ENCODE measurements at regions not wholly inside any gene's neighbourhood (a gene's known extent, or its start where the extent isn't known, plus 50 kb on each side); places are given as distances from the start of the nearest gene placed in this dataset.

DNA sequence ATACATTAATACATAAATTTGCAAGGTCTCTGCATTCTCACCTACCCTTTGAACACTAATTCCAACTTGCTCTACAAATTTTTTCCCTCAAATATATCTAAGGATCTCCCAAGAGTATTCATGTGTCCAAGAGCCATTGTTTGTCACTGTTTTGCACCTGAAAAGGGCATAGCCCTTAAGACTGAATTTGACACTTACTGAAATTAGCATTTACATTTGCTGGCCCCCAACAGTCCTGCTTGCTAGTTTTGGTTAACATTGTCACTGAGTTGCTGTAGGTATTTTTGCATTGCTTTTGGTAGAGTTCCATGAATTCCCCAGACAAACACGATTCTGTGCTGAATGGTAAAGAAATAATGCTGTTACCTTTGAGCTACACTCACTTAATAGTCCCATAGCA, 57.3 kb downstream of the KCNA4 start:
- no peaks in the 10 kb centered on the region for H3K9me3 Mint-ChIP-seq (ENCODE audit: low read depth)
- DNase-seq (no peak), ATAC-seq (no peak)
- CTCF ChIA-PET, result no interaction called here
- no peak overlapping the region for H3K4me3 Mint-ChIP-seq
- intact Hi-C loops (cut with DNase I, micrococcal nuclease), result no loop called here
- POLR2A ChIA-PET, result no interaction called here
- H3K4me1 Mint-ChIP-seq, result no peaks in the 10 kb centered on the region
- no peaks in the 10 kb centered on the region for H3K36me3 Mint-ChIP-seq (ENCODE audit: low read depth)
- H3K27me3 Mint-ChIP-seq, result no peaks in the 10 kb centered on the region
- no peak overlapping the region for H3K27ac Mint-ChIP-seq

DNA sequence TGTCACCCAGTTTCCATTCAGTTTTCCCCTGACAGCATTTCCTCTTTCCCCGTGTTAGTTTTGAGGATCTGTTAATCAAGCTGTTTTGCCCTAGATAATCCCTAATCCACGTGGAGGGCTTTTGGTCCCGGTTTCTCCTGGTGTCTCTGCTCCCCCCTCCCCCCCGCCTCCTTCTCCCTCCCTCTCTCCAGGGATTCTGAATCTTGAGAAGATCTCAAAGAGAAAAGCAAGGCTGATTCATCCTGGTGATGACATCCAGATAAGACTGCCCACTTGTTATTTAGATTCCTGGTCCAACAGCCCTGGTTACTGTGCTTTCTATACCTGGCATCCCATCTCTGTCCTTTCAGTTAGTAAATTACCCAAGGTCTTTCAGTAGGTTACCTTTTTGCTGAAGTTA, 59.4 kb downstream of the KCNA4 start:
- Mint-ChIP-seq H3K4me3 (no peak overlapping the region), H3K27ac (no peak overlapping the region), H3K27me3 (no peaks in the 10 kb centered on the region), H3K36me3 (ENCODE audit: low read depth) (no peaks in the 10 kb centered on the region), H3K9me3 (ENCODE audit: low read depth) (peaks cover 8% of the 10 kb centered on the region), H3K4me1 (no peaks in the 10 kb centered on the region)
- ChIA-PET POLR2A (no interaction called here), CTCF (no interaction called here)
- intact Hi-C loops (cut with DNase I, micrococcal nuclease), result no loop called here
- ATAC-seq, result no peak
- DNase-seq, result no peak

DNA sequence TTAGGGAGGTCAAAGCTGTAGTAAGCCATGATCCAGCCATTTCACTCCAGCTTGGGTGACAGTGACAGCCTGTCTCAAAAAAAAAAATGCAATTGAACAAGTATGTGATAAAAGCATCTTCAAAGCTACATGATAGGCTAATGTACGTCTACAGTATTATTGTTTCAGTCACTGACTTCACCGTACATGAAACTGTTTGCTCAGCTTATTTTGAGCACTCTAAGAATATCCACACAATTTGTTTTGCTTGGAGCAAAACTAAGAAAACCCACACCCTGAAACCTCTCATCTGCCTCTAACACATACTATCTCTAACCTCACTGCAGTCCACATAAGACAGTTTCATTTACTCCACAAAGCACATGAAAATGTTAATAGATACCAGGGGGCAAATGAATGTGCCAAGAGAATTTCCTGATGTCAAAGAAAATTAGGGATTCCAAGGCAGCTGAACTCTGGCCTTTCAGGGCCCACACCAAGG, 60.7 kb downstream of the KCNA4 start:
- H3K9me3 Mint-ChIP-seq (ENCODE audit: low read depth), result peaks cover 8% of the 10 kb centered on the region
- H3K27me3 Mint-ChIP-seq, result no peaks in the 10 kb centered on the region
- no peaks in the 10 kb centered on the region for H3K4me1 Mint-ChIP-seq
- ChIA-PET POLR2A (no interaction called here), CTCF (no interaction called here)
- intact Hi-C loops (cut with DNase I, micrococcal nuclease), result no loop called here
- DNase-seq, result no peak
- no peak overlapping the region for H3K27ac Mint-ChIP-seq
- ATAC-seq, result no peak
- no peak overlapping the region for H3K4me3 Mint-ChIP-seq
- H3K36me3 Mint-ChIP-seq (ENCODE audit: low read depth), result no peaks in the 10 kb centered on the region

DNA sequence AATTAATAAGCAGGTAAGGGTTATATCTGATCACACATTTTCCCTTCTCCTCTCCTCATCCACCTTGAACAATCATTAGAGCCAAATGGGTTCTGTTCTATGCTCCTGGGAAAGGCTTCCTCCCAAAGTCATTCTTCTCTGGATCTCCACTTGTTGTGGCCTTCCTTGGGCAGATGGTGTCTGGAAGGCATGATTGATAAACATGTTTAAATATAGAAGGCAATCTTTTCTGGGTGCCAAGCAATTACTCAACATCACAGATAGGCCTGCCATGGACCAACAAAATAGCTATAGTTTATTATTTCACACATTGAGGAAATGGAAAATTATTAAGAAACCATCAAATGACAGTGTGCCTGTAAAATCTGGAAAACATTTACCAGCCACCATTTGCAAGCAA, 73.5 kb downstream of the KCNA4 start:
- no peaks in the 10 kb centered on the region for H3K36me3 Mint-ChIP-seq (ENCODE audit: low read depth)
- no peak overlapping the region for H3K4me3 Mint-ChIP-seq
- H3K4me1 Mint-ChIP-seq, result no peaks in the 10 kb centered on the region
- DNase-seq (no peak), ATAC-seq (no peak)
- ChIA-PET CTCF (no interaction called here), POLR2A (no interaction called here)
- no peak overlapping the region for H3K27ac Mint-ChIP-seq
- H3K9me3 Mint-ChIP-seq (ENCODE audit: low read depth), result peaks cover 5% of the 10 kb centered on the region
- no peaks in the 10 kb centered on the region for H3K27me3 Mint-ChIP-seq
- intact Hi-C loops (cut with DNase I, micrococcal nuclease), result no loop called here

DNA sequence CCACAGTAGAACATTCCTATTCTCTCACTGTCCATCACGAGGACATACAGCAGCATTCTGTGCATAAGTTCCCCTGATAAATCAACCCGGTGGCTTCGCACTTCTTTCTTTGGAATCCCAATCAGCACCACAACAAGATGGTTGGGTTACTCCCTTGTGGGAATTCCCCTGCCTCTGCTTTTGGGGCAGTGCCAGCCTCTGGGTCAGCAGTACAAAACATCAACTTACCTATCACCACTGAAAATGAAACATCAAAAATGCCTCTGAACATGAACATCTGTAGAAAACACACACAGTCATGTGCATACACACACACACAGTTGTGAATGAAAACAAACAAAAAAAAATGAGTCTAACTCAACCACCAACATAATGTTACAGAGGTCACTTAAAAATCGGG, 79.3 kb downstream of the KCNA4 start:
- Mint-ChIP-seq H3K27ac (no peak overlapping the region), H3K9me3 (ENCODE audit: low read depth) (peaks cover 4% of the 10 kb centered on the region), H3K4me1 (no peaks in the 10 kb centered on the region), H3K4me3 (no peak overlapping the region), H3K27me3 (no peaks in the 10 kb centered on the region), H3K36me3 (ENCODE audit: low read depth) (no peaks in the 10 kb centered on the region)
- DNase-seq (no peak), ATAC-seq (no peak)
- ChIA-PET POLR2A (no interaction called here), CTCF (no interaction called here)
- intact Hi-C loops (cut with DNase I, micrococcal nuclease), result no loop called here

DNA sequence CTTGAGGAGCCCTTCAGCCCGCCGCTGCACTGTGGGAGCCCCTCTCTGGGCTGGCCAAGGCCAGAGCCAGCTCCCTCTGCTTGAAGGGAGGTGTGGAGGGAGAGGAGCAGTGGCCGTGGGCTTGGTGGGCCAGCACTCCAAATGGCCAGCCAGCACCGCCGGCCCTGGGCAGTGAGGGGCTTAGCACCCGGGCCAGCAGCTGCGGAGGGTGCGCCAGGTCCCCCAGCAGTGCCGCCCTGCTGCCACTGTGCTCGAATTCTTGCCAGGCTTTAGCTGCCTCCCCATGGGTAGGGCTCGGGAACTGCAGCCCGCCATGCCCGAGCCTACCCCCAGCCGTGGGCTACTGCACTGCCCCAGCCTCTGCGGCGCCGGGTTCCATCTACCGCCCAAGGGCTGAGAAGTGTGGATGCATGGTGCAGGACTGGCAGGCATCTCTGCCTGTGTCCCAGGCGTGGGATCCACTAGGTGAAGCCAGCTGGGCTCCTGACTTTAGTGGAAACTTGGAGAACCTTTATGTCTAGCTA, 82.7 kb downstream of the KCNA4 start:
- Mint-ChIP-seq H3K4me3 (no peak overlapping the region), H3K27me3 (no peaks in the 10 kb centered on the region), H3K27ac (no peak overlapping the region), H3K9me3 (ENCODE audit: low read depth) (peaks cover 7% of the 10 kb centered on the region), H3K4me1 (no peaks in the 10 kb centered on the region), H3K36me3 (ENCODE audit: low read depth) (no peaks in the 10 kb centered on the region)
- intact Hi-C loops (cut with DNase I, micrococcal nuclease), result no loop called here
- ChIA-PET POLR2A (no interaction called here), CTCF (no interaction called here)
- ATAC-seq, result no peak
- no peak for DNase-seq

DNA sequence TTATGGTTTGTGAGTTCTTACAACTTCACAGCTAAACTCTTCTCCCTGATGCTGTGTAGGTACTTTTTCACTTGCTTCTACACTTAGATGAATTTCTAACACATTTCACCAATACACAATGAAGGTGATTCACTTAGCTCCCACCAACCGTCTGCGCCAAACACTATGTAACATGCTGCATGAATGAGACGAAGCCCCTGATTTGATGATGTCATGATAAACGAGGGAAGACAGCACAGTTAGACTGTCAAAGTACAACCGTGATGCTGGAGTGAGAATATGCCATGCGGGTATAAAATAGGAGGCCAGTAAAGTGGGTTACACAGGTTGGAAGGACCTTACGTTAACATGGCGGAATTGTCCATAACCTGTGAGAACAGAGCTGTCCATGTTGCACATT, 100.8 kb downstream of the KCNA4 start:
- DNase-seq (no peak), ATAC-seq (no peak)
- ChIA-PET CTCF (no interaction called here), POLR2A (no interaction called here)
- H3K4me3 Mint-ChIP-seq, result no peak overlapping the region
- H3K27me3 Mint-ChIP-seq, result no peaks in the 10 kb centered on the region
- H3K4me1 Mint-ChIP-seq, result no peaks in the 10 kb centered on the region
- intact Hi-C loops (cut with DNase I, micrococcal nuclease), result no loop called here
- no peaks in the 10 kb centered on the region for H3K36me3 Mint-ChIP-seq (ENCODE audit: low read depth)
- no peaks in the 10 kb centered on the region for H3K9me3 Mint-ChIP-seq (ENCODE audit: low read depth)
- H3K27ac Mint-ChIP-seq, result no peak overlapping the region

DNA sequence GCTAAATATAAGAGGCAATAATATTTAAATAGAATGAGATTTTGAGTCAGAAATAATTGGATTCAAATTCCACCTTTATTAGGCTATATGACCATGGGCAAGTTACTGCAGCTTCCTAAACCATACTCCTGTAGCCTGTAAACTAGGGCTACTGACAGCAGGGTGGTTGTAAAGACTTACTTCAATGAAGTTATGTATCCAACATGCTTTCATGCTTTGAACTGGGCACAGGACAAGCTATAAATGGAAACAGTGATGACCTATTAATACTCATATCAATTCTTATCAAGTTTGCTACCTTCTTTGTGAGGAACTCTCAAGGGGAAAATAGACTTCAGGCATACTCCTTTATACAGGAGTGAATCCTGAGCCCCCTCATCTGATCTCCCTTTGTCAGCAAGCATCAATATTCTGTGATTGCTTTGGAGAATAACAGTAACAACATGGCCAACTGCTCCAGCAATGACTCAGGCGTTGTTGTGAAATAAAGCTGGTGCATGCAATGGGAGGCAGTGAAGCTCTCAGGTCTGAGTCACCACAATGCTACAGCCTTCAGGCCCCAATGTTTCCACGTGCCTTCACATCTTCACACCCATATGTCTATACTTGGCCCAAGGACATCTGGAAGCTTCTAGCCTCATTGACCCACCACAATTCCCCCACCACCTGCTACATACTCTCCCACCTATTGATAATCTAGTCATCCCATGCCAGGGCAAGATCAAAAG, 102.5 kb downstream of the KCNA4 start:
- Mint-ChIP-seq H3K9me3 (ENCODE audit: low read depth) (no peaks in the 10 kb centered on the region), H3K36me3 (ENCODE audit: low read depth) (no peaks in the 10 kb centered on the region), H3K27ac (no peak overlapping the region), H3K4me1 (no peaks in the 10 kb centered on the region), H3K4me3 (no peak overlapping the region), H3K27me3 (no peaks in the 10 kb centered on the region)
- ATAC-seq (no peak), DNase-seq (no peak)
- intact Hi-C loops (cut with DNase I, micrococcal nuclease), result no loop called here
- CTCF ChIA-PET, result no interaction called here
- POLR2A ChIA-PET, result no interaction called here

DNA sequence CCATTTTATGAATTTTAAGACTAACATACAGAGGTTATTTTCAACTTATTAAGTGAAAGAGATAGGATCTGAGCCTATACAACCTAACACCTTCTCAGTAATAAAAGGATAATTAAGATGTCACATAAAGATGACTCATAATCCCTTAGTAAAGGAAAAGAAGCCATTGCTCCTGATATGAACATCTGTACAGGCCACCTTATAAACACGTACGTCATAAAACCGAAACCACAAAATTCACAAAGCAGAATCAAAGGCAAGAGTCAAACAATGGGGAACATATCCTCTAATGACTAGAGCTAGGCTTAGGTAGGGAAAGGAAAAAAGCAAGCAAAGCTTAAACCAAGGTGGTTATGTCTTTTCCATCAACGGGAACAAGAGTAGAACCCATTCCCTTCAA, 103.5 kb downstream of the KCNA4 start:
- no peak for DNase-seq
- ChIA-PET POLR2A (no interaction called here), CTCF (no interaction called here)
- Mint-ChIP-seq H3K4me3 (no peak overlapping the region), H3K9me3 (ENCODE audit: low read depth) (no peaks in the 10 kb centered on the region), H3K27me3 (no peaks in the 10 kb centered on the region), H3K36me3 (ENCODE audit: low read depth) (no peaks in the 10 kb centered on the region), H3K27ac (no peak overlapping the region), H3K4me1 (no peaks in the 10 kb centered on the region)
- no peak for ATAC-seq
- intact Hi-C loops (cut with DNase I, micrococcal nuclease), result no loop called here

DNA sequence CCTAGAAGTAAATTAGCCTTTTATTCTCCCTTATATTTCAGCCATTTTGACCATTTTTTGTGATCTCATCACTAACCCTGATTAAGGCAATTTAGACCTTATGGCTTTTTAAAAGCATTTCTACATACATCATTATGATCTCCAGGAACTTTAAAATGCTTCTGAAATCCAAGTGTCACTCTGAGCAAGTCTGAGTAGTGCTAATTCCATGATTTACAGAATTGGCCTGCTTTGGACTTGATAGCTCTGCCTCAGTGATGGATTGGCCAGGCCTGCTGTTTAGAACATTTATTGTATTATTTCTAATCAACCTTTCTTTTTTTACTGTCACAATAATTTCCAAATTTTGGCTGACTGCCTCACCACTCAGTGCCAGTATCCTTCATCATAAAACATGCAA, 116.4 kb downstream of the KCNA4 start:
- Mint-ChIP-seq H3K9me3 (ENCODE audit: low read depth) (peaks cover 3% of the 10 kb centered on the region), H3K27me3 (no peaks in the 10 kb centered on the region), H3K27ac (no peak overlapping the region), H3K4me3 (no peak overlapping the region), H3K4me1 (no peaks in the 10 kb centered on the region), H3K36me3 (ENCODE audit: low read depth) (no peaks in the 10 kb centered on the region)
- no peak for ATAC-seq
- ChIA-PET CTCF (no interaction called here), POLR2A (no interaction called here)
- DNase-seq, result no peak
- intact Hi-C loops (cut with DNase I, micrococcal nuclease), result no loop called here

DNA sequence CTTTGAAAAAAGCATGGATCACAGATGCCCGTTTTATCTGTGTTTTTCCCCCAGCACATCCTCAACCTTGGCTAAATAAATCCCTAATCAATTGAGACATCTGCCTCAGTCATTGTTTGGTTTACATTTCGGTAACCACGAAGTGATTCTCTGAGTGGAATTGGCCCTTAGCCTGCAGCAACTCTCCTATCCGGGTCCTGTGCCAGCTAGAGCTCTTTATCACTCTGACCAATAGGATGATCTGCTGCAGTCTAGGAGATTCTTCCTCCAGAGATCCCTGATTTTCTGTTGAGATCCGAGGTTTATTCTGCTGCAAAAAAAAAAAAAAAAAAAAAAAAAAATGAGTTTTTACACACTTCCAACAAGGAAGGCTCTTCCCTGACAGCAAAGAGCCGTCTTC, 137.3 kb downstream of the KCNA4 start:
- Mint-ChIP-seq H3K9me3 (ENCODE audit: low read depth) (peaks cover 6% of the 10 kb centered on the region), H3K4me1 (no peaks in the 10 kb centered on the region), H3K27ac (no peak overlapping the region), H3K27me3 (no peaks in the 10 kb centered on the region), H3K36me3 (ENCODE audit: low read depth) (no peaks in the 10 kb centered on the region), H3K4me3 (no peak overlapping the region)
- intact Hi-C loops (cut with DNase I, micrococcal nuclease), result no loop called here
- ChIA-PET POLR2A (interaction anchor here (0.7 kb wide), 1 partner anchor 1012 kb away, joined by 3 read pairs; no protein-coding TSS in a partner anchor), CTCF (no interaction called here)
- no peak for ATAC-seq
- no peak for DNase-seq

DNA sequence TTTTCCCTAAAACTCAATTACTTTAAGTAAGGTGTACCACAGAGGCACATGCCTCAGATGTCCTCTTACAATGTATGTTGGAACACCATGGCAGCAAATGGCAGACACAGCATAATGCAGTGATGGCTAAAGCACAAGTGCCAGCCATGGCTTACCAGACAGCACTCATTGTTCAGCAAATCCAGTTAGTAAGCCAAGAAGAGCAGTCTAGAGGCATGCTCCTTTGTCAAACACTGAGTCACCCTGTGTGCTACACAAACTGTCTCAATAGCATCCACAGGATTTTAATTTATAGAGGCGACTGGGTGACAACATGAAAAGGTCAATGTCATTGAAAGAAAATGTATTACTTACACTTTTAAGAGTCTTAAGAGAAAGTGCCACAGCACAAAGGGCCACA, 140.6 kb downstream of the KCNA4 start:
- ChIA-PET CTCF (no interaction called here), POLR2A (no interaction called here)
- Mint-ChIP-seq H3K4me1 (no peaks in the 10 kb centered on the region), H3K36me3 (ENCODE audit: low read depth) (no peaks in the 10 kb centered on the region), H3K27me3 (no peaks in the 10 kb centered on the region), H3K9me3 (ENCODE audit: low read depth) (peaks cover 16% of the 10 kb centered on the region), H3K4me3 (no peak overlapping the region), H3K27ac (no peak overlapping the region)
- intact Hi-C loops (cut with DNase I, micrococcal nuclease), result no loop called here
- DNase-seq, result no peak
- no peak for ATAC-seq

DNA sequence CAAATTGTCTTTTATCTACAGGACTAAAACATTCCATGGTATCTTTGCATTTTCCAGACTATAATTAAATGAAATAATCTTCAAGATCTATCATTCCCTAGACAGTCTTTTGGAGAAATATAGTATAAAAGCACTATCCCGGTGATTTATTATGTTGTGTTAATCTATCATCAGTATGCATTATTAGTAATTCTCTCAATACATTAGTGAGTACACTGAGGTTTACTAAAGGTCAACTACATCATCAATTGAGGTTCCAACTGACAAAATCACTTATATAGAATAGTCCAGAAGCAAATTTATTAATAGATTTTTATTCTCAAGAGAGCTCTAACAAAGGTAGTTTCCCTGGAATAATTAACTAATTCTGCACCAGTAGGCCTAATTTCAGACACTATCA, 169.6 kb downstream of the KCNA4 start:
- POLR2A ChIA-PET, result no interaction called here
- Mint-ChIP-seq H3K36me3 (ENCODE audit: low read depth) (no peaks in the 10 kb centered on the region), H3K9me3 (ENCODE audit: low read depth) (peaks cover 3% of the 10 kb centered on the region), H3K27ac (no peak overlapping the region), H3K27me3 (no peaks in the 10 kb centered on the region), H3K4me1 (no peaks in the 10 kb centered on the region), H3K4me3 (no peak overlapping the region)
- intact Hi-C loops (cut with DNase I, micrococcal nuclease), result no loop called here
- DNase-seq (no peak), ATAC-seq (no peak)
- CTCF ChIA-PET, result no interaction called here

Measured in activated CD4-positive, alpha-beta T cell treated with anti-CD3 and anti-CD28 coated beads for 36 hours (primary cell).